HG03025 (cell line): ENCODE measurements at regions not wholly inside any gene's neighbourhood (a gene's known extent, or its start where the extent isn't known, plus 50 kb on each side); places are given as distances from the start of the nearest gene placed in this dataset.

ENCODE experiments used
- ATAC-seq: cut with Tn5 transposase; IDR thresholded peaks from one replicate; pipeline ENCODE4 v1.9.1; 2021; ENCODE audit warnings: mild to moderate bottlenecking, moderate library complexity; ENCODE audit not compliant: unreplicated experiment, low FRiP score

DNA sequence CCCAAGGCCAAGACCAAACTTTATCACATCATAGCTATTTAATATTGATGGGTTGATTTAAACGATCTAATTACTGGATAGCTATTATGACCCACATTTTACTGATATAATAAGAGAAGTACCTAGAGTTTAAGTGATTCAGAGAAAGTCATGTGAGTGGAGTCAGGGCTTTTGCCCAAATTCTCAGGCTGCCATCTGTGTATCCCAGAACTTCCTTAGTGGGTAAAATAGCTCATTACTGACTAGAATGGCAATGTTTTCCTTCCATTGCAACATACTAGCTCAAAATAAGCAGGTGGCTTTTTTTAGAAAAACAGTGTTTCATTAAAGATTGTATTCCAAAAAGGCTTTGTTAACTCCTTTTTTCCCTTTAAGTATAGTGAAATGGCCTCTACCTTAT lies 113.9 kb upstream of the MAF start:
- ATAC-seq: no peak

DNA sequence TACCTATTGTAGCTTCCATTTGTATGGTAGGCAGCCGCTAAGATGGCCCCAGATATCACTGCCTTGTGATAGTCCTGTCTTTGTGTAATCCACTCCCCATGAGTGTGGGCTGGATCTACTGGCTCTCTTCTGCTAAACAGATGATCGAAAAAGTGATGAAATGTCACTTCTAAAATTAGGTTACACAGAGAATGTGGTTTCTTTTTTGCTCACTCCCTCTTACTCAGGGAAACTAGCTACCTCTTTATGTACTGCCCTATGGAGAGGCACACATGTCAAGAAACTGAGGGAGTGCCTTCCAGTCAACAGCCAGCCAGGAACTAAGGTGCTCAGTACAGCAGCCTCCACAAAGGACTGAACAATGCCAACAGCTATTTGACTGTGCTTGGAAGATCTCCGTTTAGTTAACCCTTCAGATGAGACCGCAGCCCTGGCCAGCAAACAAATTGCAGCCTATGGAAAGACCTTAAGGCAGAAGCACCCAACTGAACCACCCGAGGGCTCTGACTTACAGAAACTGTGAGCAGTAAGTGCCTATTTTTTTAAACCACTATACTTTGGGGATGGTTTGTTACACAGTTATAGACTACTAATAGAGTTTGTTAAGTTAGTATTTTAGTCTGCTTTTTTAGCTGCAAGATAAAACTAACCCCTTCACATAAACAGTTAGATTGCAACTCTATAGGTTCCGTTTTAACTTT lies 113.2 kb upstream of the MAF start:
- ATAC-seq: peak; percentile 57

DNA sequence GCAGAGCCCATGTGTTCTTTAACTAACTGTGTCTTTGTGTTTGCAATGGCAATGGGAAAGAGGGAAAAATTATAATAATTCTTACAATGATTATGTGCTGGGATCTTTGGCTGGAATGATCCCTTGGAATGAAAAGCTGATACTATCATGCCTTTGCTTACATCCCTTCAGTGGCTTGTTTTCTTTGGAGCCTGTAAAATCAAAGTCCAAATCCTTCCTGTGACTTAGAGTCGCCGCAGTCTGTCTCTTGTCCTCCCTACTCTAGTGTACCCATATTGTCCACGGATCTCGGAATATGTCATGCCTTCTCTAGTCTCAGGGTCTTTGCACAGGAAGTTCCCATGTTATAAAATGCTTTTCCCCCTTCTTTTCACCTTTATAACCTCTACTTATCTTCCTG lies 111.7 kb upstream of the MAF start:
- no peak for ATAC-seq

DNA sequence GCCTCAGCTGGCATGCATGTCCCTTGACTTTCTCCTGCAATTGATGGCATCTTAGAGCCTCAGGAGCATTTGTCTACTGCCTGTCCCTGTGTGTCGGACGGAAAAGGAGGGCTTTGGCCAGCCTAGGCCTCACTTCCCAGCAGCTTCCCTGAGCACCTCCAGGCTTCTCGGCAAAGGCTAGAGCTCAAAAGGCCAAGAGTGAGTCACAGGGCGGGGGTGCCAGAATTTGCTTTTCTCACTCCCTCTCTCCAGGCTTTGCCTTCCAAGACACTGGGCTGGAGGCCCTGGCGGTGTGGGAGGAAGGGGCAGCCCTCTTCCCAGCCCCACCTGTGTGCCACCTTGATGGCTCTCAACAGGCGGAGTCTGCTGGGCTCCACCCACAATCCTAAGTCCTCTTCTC lies 107.3 kb upstream of the MAF start:
- no peak for ATAC-seq

DNA sequence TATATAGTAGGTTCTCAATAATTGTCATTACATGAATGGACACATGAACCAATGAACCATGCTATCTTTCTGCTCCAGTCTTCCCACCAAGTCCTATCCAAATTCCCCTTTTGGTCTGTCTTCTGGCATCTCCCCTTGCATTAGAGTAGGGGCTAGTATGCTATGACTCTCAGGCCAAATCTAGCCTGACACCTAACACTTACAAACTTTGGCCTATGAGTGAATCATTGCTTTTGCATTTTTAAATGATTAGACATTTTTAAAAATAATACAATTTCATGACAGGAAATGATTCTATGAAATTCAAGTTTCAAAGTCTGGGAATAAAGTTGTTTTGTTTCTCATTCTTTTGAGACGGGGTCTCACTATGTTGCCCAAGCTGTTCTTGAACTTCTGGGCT lies 102.5 kb upstream of the MAF start:
- no peak for ATAC-seq

DNA sequence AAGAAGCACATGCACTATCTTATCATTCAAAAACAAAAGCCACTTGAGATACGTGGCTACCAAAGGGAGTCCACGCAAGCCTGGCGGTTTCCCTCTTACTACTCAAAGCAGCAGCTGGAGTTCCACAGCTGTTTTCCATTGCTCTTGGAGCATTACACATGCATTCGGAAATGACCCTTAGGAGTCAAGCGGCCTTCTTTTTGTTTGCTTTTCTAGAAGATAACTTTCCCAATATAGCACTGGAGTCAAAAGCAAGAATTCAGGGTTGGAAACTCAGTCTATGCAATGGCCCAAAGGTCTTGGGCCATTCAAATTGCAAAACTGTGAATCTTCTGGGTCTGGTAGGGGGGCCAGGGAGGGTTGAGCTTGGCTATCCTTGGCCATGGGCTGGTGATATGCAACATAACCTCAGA lies 97.8 kb upstream of the MAF start:
- ATAC-seq: no peak

DNA sequence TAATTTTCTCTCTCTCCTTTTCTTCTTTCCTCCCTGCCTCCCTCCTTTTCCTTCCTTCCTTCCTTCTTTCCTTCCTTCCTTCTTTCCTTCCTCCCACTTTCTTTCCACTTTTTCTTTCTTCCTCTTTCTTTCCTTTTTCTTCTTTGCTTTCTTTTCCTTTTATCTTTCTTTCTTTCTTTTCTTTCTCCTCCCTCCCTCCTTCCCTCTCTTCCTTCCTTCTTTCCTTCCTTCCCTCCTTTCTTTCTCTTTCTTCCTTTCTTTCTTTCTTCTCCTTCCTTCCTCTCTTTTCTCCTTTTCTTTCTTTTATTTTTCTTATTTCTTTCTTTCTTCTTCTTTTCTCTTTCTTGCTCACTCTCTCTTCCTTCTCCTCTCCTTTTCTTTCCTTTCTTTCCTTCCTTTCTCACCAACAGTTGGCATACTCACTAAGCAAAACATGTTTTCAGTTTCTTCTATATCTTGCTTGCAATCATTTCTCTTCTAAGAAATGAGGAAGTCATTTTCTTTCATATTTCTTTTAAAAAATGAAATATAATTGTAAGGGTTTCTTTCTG lies 97.1 kb upstream of the MAF start:
- ATAC-seq: no peak

DNA sequence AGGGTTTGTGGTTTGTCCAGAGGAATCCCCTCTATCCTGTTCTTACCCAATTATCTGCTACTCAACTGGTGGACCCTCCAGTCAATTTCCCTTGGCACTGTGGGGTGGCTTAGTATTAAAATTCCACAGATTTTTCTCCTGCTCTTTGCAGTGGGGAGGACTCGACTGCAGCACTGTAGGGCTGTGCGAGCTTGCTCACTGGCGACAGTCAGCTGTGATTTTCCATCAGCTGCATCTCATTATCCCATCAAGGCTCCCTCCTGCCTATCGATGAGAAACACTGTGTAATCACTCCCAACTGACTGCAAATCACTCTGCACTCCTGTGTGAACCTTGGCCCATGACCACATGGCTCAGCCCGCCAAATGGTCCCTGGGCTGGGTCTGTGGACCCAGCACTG lies 90.5 kb upstream of the MAF start:
- no peak for ATAC-seq

DNA sequence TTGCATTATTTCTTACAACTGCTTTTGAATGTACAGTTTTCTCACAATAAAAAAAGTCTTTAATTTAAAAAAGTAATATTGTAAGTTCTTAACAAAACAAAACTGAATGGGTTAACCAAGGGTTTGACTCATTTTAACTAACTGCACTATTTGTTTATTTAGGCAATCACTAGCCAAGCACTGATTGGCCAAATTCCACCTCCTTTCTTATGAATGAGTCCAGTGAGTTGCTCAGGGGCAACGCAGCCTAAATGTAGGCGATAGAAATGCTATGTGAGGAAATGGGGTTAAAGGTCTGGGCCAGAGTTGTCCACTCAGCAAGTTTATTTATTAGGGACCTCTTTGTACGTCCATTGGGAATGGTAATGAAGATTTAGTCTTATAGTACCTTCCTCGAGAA lies 89.6 kb upstream of the MAF start:
- no peak for ATAC-seq

DNA sequence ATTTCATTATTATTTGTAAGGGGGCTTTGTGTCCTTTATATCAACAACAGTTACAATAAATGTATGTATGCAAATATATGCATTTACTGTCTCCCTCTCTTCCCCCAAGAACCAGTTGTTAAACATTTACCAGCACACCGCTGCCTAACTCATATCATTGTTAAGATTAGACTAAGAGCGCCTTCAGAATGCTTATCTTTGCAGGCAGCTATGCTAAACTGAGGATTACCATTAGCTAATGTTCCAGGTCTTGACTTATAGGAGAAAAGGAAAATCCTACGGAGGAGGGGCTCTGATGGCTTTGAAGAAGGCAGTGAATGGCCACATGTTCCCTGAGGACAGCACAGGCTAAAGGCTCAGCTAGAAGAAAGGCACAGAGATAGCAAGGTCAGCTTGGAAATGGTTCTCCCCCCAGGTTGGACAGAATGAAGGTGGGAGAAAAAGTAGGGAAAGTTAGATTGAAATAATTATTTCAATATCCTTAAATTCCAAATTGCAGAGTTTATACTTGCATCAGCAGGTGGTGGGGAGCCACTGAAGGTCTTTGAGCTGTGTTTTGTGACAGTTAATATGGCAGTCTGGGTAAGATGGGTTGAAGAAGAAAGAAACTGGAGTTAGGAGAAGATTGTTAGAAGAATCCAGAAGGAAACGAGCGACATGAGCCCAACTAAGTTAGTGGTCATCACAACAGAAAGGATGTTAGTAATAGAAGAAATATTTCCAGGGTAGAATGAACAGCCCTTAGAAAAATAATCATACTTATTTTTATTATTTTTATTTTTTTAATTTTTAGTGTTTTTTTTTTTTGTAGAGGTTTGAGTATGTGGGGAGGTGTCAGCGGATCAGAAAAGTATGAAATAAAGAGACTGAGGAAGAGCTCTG lies 87.0 kb upstream of the MAF start:
- no peak for ATAC-seq

DNA sequence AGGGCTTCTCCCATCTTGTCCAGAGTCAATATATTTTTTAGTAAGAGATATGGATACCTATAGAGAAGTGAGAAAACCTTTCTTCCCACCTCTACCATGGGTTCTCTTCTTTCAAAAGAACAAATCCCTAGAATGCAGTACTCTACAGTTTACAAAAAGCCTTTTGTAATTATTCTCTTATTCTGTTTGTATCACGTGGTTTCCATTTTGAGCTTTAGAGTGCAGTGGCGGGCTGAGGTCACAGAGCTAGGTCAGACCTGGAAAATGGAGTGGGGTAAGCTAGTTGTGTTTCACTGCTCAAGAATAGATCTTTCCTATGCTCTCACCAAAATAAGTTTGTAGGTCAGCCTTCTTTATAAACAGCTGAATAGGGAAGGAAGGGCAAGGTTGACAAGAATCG lies 85.3 kb upstream of the MAF start:
- ATAC-seq: no peak

DNA sequence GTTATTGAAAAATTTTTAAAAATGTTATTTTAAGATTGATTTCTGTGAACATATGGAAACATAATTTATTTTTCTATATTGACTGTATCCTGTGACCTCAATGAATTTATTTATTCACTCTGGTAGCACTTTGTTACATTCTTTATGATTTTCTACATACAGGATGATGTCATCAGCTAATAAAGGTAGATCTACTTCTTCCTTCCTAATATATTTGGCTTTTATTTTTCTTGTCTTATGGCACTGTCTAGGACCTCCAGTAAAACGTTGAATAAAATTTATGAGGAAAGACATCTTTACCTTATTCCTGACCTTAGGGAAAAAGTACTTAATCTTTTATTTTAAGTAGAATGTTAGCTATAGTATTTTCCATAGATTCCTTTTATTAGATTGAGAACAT lies 78.8 kb upstream of the MAF start:
- ATAC-seq: no peak

DNA sequence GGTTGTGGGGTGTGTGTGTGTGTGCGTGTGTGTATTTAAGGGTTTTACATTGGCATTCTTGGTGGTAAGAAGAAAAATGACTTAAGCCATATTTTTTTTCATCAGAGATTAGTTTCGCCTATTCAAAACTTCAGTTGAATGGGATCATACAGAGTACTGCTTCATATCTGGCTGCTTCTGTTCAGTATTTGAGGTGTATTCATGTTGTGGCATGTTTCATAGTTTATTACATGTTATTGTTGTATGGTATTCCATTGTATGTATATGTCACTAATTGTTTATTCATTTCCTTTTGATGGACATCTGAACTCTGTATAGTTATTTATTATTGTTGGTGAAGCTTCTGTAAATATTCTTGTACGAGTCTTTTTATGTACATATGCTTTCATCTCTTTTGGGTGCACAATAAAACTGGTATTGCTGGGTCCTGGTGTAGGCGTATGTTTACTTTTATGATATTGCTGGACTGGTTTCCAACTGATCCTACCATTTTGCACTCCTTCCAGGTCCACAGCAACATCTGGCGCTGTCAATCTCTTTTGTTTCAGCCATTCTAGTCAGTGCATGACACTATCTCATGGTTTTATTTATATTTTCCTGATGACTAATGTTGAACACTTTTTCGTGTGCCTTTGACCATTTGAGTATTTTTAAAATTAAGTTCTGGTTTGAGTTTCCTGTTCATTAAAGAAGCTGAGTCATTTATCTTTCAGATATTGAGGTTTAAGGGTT lies 77.4 kb upstream of the MAF start:
- no peak for ATAC-seq

DNA sequence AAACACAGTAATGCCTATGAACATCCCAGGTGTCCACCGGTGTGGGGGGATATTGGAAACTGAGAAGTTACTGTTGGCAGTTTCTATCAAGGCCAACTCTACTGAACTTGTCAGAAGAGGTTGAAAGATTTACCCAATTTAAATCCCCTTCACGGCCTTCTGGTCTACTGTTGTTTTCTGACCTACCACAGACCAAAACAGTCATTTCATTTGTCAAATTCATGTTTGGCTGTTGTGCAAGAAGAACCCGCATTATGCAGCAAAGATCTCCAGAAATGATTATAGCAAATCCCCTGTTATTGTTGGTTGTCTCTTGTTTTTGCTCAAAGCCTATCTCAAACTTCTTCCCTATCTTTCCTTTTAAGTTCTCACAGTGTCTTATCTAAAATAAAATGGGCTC lies 73.1 kb upstream of the MAF start:
- no peak for ATAC-seq

DNA sequence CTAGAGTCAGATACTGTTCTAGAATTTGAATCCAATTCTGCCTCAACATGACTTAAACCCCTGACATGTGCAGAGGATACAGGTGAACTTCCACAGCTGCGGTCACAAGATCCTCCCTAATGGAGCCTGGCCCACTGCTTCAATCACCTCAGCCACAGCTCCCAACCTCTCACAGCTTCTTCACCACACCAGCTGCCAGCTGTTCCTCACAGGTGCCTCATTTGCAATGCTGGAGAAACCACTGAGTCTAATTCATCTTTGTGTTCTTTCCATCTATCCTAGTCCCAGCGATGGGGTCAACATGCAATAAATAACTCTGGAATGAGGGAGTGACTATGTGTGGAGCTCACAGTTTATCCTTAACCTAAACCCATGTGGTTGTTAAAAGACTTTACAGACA lies 72.0 kb upstream of the MAF start:
- no peak for ATAC-seq

DNA sequence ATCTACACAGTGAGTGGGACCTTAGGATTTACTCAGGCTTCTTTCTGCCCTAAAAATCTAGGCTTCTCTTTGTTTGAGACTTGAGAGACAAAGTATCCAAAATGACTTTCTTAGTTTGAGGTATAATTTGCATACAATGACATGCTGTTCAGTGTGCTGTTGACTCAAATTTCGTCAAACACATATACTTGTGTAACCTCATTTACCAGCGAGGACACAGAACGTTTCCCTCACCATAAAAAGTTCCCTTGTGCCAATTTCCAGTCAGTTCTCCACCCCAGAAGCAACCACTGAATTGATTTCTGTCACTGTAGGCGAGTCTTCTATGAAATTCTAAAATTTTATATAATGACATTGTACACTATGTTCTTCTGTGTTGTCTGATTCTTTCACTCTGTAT lies 68.0 kb upstream of the MAF start:
- no peak for ATAC-seq

DNA sequence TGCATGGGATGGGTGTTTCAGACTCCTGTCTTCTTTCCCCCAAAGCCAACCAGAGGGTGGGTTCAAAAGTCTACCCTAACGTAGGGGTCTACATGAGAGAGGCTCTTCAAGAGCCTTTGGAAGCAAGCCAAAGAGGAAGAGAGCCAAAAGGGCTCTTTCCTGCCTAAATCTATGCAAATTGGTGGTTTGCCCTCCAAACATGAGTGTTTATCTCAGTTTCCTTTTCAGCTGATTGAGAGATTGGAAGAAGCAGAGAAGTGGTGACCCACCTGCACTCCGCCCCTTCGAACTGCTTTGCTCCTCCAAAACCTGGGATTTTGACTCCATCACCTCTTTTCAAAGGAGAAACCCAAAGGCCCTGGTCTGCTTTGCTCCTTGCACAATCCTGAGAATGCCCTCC lies 65.4 kb upstream of the MAF start:
- ATAC-seq: no peak

DNA sequence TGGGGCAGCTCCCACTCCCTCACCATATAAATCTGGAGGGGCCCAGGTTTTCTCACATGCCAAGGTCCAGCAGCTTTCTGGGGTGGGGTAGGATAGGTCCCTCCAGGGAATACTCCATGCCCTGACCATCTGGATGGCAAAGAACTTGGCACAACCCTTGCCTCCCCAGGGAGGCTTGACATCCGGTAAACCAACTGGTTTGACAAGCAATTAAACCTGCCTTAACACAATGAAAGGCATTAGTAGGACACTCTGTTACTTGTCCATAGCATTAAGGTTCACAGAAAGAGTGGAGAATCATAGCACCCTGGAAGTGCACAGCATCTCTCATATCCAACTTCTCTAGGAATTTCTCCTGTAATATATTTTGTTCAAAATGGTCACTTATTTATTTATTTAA lies 63.9 kb upstream of the MAF start:
- ATAC-seq: no peak

DNA sequence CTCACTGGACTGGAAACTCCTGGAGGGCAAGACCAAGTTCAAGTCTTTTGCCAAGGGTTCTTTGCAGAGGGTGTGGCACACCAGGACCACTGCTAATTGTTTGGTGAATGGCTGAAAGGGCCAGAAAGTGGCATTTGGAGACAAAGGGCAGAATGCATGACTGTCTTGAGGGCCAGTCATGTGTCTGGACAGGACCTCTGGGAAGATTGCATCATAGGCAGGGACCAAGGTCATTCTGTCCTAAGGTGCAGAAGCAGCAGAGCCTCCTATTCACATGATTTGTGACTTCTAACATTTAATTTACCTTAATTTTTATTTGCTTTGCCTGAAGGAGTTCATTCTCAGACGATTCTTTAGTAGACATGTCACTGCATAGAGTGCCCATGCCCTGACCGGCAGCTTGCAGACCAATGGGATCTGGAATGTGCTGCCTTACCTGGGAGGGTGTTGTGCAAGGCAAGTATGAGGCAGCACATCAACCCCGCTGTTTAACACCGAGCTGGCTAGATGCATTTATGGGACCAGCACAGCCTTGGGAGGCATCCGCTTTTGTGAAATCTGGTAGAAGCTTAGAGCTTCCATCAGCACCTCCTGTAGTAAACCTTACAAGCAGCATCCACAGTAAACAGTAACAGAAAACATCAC lies 62.3 kb upstream of the MAF start:
- no peak for ATAC-seq

DNA sequence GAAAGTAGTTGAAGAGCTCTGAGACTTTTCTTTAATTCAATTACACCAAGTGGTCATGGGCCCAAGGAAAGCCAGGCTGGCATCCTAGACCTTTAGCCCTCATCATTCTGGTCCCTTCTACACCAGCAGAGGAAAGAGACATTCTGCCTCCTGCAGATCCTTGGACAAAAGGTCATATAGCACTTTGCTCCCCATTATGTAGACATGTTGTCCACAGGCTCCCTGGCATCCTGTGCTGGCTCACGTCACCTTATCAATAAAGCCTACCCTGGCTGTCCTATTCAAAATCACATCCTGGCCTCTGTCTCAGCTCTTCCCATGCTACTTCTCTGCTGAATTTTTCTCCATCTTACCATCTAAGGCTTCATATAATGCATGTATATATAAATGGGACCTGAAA lies 61.6 kb upstream of the MAF start:
- ATAC-seq: no peak

DNA sequence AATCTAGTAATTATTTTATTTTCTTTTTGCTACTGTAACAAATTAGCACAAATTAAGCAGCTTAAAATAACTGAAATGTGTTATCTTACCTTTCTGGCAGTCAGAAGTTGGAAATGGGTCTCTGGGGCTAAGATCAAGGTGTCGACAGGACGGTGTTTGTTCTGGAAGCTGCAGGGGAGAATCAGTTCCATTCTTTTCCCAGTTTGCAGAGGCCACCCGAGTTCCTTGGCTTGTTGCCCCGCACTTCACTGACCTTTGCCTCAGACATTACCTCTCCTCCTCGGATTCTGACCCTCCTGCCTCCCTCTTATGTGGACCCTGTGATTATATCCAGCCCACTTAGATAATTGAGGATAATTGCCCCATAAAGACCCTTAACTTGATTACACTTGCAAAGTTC lies 61.0 kb upstream of the MAF start:
- ATAC-seq: no peak
